Chondrocyte (in vitro differentiated cells): ENCODE measurements at regions not wholly inside any gene's neighbourhood (a gene's known extent, or its start where the extent isn't known, plus 50 kb on each side); places are given as distances from the start of the nearest gene placed in this dataset.

Experiments
- DNase-seq: peaks from one replicate; pipeline ENCODE4 v3.0.0; 2021; ENCODE audit warnings: mixed read lengths, low spot score
- H3K27ac Mint-ChIP-seq: one replicate; pipeline ENCODE4 v1.8.0; 2021; ENCODE audit warnings: mild to moderate bottlenecking, moderate library complexity, mixed read lengths; ENCODE audit not compliant: unreplicated experiment
- H3K27me3 Mint-ChIP-seq: 2 replicates; pipeline ENCODE4 v1.8.0; 2021; ENCODE audit warnings: low read depth, mixed read lengths
- H3K36me3 Mint-ChIP-seq: 2 replicates; pipeline ENCODE4 v1.8.0; 2021; ENCODE audit warnings: low read depth, mixed read lengths
- H3K4me1 Mint-ChIP-seq: 2 replicates; pipeline ENCODE4 v1.8.0; 2021; ENCODE audit warnings: low read depth, mild to moderate bottlenecking, mixed read lengths
- H3K4me3 Mint-ChIP-seq: one replicate; pipeline ENCODE4 v1.8.0; 2021; ENCODE audit warnings: mild to moderate bottlenecking, moderate library complexity, mixed read lengths; ENCODE audit not compliant: unreplicated experiment
- H3K9me3 Mint-ChIP-seq: 2 replicates; pipeline ENCODE4 v1.8.0; 2021; ENCODE audit warnings: low read depth, mixed read lengths
- TF ChIP-seq, protein P1 (sequence below): fragments of 200-600 bp; sonication (generic); IDR thresholded peaks from 2 replicates; pipeline ENCODE4 v1.5.0; 2021; ENCODE audit warnings: antibody characterized with exemption, mild to moderate bottlenecking, moderate library complexity

DNA sequence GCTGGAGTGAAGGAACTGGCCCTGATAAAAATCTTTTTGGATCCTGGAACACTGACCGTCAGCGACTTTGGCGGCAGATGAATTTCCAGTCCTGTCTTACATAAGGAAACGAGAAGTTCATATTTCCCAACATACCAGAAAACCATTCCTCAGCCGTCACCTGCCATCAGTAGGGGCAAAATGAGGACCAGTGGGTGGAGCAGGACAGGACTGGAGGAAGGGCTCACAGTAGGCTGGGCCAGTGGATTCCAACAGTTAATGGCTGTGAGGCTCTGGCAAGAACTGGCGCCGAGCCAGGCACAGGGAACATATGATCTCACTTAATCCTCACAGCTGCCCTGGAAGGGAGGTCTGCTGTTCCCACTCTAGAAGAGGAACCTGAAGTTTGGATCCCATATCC is 67.2 kb upstream of the FAM181A start:
- Mint-ChIP-seq H3K4me1 (no peaks in the 10 kb centered on the region), H3K27ac (no peak overlapping the region), H3K36me3 (no peaks in the 10 kb centered on the region), H3K4me3 (no peak overlapping the region), H3K27me3 (peaks cover 38% of the 10 kb centered on the region), H3K9me3 (no peaks in the 10 kb centered on the region)
- no peak for DNase-seq
- TF ChIP-seq, protein P1, sequence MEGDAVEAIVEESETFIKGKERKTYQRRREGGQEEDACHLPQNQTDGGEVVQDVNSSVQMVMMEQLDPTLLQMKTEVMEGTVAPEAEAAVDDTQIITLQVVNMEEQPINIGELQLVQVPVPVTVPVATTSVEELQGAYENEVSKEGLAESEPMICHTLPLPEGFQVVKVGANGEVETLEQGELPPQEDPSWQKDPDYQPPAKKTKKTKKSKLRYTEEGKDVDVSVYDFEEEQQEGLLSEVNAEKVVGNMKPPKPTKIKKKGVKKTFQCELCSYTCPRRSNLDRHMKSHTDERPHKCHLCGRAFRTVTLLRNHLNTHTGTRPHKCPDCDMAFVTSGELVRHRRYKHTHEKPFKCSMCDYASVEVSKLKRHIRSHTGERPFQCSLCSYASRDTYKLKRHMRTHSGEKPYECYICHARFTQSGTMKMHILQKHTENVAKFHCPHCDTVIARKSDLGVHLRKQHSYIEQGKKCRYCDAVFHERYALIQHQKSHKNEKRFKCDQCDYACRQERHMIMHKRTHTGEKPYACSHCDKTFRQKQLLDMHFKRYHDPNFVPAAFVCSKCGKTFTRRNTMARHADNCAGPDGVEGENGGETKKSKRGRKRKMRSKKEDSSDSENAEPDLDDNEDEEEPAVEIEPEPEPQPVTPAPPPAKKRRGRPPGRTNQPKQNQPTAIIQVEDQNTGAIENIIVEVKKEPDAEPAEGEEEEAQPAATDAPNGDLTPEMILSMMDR, result no peak

DNA sequence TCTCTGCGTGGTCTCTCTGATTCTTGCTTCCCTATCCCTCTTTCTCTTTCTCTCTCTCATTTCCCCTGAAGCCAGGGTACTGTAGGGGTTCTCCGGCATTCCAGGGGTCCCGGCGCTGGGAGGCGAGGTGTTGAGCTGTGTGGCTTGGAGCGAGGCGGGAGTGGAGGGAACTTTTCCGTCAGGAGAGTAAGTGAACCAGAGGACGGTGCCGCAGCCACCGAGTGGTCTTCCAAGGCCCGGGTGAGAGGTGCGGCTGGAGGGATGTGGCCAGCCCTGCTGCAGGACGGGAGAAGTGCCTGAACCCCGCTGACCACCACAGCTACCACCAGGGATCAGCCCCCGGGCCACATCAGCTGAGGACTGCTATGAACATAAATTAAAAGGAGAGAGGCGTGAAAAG is 68.2 kb upstream of the FAM181A start:
- Mint-ChIP-seq H3K36me3 (no peaks in the 10 kb centered on the region), H3K9me3 (no peaks in the 10 kb centered on the region), H3K27ac (no peak overlapping the region), H3K4me3 (no peak overlapping the region), H3K27me3 (peaks cover 37% of the 10 kb centered on the region), H3K4me1 (no peaks in the 10 kb centered on the region)
- TF ChIP-seq, protein P1, result no peak
- no peak for DNase-seq

DNA sequence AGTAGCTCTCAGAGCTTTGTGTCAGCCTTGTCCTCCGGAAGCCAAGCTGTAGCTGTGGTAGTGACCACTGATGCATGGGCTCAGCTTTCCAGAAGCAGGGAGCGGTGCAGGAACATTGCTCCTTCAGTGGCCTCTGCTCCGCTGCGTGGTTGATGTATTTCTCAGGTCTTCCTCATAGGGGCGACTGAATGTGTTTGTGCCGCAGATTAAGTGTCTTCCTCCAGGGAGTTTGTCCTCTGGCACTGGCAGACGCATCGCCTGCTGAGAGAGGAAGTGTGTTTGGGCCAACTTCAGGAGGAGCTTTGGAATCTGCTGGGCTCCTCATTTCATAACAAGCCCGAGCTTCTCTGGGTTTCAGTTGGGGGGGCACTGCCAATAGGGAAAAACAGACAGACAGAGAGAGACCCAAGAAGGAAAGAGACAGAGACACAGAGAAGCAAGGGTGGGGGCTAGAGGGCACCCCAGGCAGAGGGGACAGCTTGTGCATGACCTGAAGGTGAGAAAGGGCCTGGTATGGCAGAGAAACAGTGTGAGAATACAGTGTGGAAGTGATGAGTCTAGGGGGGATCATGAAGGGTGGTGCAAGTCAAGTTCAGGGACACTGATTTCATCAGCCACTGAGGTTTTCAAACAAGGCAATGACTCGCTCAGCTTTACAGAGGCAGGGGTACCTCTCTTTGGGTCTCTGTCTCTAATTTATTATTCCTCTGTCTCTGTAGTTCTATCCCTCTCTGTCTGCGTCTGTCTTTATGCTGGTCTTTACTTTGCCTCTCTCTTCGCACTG is 69.4 kb upstream of the PRIMA1 start:
- peaks cover 3% of the 10 kb centered on the region for H3K9me3 Mint-ChIP-seq
- no peaks in the 10 kb centered on the region for H3K4me1 Mint-ChIP-seq
- H3K36me3 Mint-ChIP-seq, result no peaks in the 10 kb centered on the region
- H3K27ac Mint-ChIP-seq, result no peak overlapping the region
- H3K4me3 Mint-ChIP-seq, result no peak overlapping the region
- peaks cover 34% of the 10 kb centered on the region for H3K27me3 Mint-ChIP-seq
- no peak for DNase-seq
- TF ChIP-seq, protein P1, result no peak

DNA sequence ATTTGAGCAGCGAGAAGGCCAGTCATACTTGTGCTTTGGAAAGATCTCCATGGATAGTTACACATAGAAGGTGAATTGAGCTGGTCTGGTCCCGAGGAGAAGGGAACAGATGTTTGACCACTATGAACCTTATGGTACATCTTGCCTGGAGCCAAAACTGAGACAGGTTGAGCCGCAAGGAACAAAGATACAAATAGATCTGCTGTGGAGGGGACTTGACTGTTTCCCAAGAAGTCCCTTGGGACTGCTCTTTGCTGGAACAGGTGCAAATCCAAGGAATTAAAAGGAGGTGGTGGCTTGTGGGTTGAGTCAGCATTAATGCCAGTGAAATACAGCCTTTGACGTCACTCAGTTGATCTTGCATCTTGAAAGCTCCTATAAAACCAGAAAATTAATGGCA is 68.8 kb upstream of the PRIMA1 start:
- Mint-ChIP-seq H3K9me3 (peaks cover 3% of the 10 kb centered on the region), H3K4me3 (no peak overlapping the region), H3K4me1 (no peaks in the 10 kb centered on the region), H3K27me3 (peaks cover 35% of the 10 kb centered on the region), H3K27ac (no peak overlapping the region), H3K36me3 (no peaks in the 10 kb centered on the region)
- TF ChIP-seq, protein P1, result no peak
- no peak for DNase-seq

DNA sequence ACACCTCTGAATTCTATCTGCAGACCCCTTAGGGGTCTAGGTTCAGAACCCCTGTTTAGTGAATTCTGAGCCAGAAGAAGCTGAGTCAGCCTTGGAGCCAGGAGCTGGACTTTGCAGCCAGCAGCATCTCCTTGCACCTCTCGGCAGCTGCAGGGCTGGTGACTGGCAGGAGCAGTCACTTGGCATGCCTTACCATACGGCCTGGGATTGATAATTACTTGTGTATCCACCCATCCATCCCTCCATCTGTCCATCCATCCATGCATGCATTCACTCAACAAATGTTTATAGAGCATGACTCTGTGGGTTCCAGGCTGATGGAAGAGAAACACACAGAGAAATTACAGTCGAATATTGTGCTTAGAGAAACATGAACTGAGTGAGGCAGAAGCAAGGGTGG is 67.5 kb upstream of the PRIMA1 start:
- Mint-ChIP-seq H3K36me3 (no peaks in the 10 kb centered on the region), H3K4me3 (no peak overlapping the region), H3K9me3 (peaks cover 3% of the 10 kb centered on the region), H3K27me3 (peaks cover 35% of the 10 kb centered on the region), H3K4me1 (no peaks in the 10 kb centered on the region), H3K27ac (no peak overlapping the region)
- DNase-seq, result no peak
- TF ChIP-seq, protein P1, result no peak
